HS-27A (cell line): ENCODE measurements at regions not wholly inside any gene's neighbourhood (a gene's known extent, or its start where the extent isn't known, plus 50 kb on each side); places are given as distances from the start of the nearest gene placed in this dataset.
"Not testable (repeated sequence)": the region's sequence is repeated elsewhere in the genome, so short reads cannot be mapped to it uniquely, and the experiment has no call there.

ENCODE experiments used
- DNase-seq: peaks from one replicate; pipeline ENCODE4 v3.0.0-alpha.2; 2012; ENCODE audit warnings: low read depth, missing footprints

- no peak for DNase-seq
These were observed 254.1 kb downstream of the HNMT start for GRCh38 chr2:138218397-138218796.

DNA sequence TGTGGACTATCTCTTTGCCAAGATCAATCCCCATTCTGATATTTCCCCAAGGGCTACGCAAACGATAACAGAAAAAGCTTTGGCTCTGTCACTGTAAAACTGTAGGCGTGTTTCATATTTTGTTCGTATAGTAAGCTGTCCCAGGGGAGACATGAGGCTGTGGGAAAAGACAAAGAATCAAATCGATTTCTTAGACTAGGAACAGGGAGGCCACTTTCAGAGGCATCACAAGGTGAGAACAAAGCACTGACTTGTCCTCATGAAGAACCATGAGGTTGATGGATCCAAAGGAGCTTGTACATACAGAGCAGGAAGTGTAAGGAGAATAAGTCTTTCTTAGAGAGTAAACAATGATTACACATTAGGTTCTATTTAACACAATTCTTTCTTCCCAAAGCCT, 255.7 kb downstream of the HNMT start:
- DNase-seq: no peak

DNA sequence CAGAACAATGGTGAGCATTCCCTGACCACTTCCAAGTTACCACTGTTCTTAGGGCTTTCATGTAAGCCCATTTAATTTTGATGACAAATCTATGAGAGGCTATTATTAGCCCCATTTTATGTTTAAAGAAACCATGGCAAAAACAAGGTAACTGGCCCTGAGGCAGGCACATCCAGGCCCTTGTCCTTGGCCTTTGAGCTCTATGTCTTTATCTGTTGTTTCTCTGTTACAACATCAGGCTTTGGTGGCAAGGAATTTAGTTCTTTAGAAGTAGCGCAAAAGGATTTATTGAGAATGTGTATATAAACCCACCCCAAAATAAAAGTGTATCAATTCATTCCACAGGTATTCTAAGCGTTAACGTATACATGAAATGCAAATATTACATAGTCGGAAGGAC, 257.1 kb downstream of the HNMT start:
- no peak for DNase-seq

DNA sequence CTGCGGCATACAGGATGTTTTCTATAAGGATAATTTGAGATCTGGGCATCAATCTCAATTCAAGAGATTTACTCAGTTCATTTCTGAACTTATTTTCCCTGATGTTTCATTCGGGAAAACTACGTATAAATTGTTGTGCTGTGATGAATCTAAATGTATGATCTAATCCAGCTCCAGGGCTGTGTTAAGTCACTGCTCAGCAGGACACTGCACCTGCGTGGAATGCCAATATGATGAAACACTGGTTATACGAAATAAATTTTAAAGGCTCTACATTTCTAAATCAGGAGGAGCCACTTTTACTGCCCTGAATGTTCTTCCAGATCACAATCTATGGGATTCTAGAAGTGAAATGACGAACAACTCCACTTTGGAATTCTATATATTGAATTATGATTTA, 259.0 kb downstream of the HNMT start:
- no peak for DNase-seq

DNA sequence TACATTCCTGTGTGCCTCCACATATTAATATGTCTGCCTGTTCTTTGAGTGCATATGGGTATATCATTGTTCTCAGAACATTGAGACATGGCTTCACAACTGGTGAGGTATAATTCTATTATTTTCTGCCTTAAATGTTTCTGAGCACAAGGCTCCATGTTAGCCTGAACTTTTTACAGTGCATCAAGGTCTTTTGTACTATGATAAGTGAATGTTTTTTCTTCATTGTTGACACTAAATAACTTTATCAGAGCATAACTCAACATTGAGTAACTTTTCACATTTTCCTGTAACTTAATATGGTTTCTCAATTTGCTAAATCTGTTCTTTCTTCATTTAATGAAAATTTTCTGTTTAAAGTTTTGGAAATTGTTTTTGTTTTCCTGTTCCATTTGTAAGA, 262.9 kb downstream of the HNMT start:
- DNase-seq: no peak

- DNase-seq: no peak
These were observed 263.8 kb downstream of the HNMT start for GRCh38 chr2:138228101-138228500.

DNA sequence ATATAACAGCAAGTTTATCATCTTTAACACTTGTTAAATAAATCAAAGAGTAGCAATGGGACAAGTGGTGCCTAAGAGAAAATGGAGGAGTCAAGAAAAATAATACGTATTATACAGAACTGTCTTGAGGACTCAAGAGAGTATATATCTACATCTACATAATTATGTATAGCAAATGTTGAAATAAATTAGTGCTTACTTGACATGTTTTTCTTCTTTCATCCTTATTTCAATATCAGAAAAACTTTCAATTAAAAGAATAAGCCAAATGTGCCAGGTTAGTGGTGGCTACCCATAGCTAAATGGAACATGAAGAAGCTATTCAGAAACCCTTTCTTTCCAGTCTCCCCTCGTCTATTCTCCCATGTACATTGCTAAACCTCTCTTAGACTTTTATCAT, 267.3 kb upstream of the SPOPL start:
- no peak for DNase-seq

DNA sequence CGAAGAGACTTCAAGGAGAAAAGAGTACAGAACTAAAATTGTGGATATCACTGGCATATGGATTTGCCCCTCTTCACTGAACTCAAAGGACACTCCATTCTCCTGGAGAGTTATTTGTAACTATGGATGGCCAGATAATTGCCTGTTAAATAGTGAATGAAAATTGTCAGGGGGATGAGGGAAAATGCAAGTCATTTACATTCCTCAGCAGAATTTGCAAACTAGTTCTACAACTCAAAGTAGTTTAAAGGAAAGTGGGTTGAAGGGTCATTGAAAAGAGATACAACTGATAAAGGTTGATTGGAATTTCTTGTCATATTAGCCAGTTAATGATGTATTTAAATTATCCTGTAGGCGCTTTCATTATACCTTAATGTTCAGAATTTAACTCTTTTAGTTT, 266.5 kb upstream of the SPOPL start:
- DNase-seq: no peak

- DNase-seq: no peak
These were observed 265.4 kb upstream of the SPOPL start for GRCh38 chr2:138236142-138236541.

GRCh38 chr2:138237667-138238384, 263.7 kb upstream of the SPOPL start:
- no peak for DNase-seq

DNA sequence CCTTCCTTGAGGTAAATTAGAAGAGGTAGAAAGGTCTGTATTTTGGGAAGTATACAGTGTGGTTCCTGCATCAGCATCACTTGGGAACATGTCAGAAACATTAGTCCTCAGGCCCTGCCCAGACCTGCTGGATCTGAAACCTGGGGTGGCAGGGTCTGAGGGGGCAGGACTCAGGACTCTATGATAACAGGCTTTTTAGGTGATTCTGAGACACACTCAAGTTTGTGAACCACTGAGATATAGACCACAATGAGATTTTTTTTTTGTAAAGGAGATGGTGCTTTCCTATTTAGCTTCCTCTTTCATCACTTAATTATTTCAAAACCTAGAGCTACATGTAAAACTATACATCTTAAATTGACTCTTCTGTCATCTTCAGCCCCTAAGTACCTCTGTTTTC, 262.7 kb upstream of the SPOPL start:
- no peak for DNase-seq

- no peak for DNase-seq
These were observed 261.6 kb upstream of the SPOPL start for GRCh38 chr2:138239902-138240491.

- no peak for DNase-seq
These were observed 258.2 kb upstream of the SPOPL start for GRCh38 chr2:138243372-138243771.

DNA sequence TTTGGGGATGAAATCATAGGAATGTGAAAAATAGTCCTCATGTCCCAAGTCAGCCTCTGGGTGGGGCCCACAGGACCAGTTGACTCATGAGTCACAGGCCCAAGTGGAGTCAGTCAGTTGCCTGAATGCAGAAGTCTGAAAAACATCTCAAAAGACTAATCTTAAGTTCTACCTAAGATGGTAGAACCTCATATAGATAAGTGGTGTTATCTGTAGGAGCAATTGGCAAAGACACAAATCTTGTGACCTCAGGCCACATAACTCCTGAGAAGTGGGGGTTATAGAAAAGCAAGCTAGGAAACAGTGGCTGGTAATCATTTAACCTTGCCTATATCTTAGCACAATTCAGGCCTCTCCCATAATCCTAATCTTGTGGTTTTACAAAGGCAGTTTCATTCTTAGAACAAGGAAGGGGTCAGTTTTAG, 257.1 kb upstream of the SPOPL start:
- DNase-seq: peak; percentile 63

GRCh38 chr2:138245310-138245709, 256.3 kb upstream of the SPOPL start:
- DNase-seq: no peak

DNA sequence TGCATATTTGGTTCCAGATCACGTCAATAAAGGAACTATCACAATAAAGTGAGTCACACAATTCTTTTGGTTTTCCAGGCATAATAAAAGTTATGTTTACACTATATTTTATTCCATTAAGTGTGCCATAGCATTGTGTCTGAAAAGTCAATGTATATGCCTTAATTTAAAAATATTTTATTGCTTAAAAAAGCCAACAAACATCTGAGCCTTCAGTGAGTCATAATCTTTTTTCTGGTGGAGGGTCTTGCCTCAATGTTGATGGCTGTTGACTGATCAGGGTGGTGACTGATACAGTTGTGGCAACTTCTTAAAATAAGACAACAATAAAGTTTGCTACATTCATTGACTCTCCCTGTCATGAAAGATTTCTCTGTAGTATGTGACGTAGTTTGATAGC, 254.3 kb upstream of the SPOPL start:
- no peak for DNase-seq

GRCh38 chr2:138249207-138249606, 252.4 kb upstream of the SPOPL start:
- DNase-seq: no peak

DNA sequence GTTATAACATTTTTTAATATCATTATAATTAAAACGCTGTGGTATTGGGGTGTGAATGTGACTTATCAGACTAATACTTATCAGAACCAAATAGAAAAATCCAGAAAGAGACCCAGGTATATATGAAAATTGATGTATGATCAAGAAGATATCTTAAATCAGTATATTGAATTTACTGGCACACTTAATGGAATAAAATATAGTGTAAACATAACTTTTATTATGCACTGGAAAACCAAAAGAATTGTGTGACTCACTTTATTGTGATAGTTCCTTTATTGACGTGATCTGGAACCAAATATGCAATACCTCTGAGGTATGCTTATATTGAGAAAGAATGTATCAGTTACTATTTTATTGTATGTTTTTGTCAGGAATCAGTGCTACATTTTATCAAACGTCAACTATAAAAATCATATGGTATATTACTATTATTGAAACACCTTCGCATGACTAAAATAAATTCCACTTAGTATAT, 250.7 kb upstream of the SPOPL start:
- not testable (repeated sequence) for DNase-seq

- no peak for DNase-seq
These were observed 249.0 kb upstream of the SPOPL start for GRCh38 chr2:138252587-138252986.

GRCh38 chr2:138255670-138256069, 245.9 kb upstream of the SPOPL start:
- no peak for DNase-seq

GRCh38 chr2:138267161-138267901, 234.2 kb upstream of the SPOPL start:
- DNase-seq: peak; percentile 77

DNA sequence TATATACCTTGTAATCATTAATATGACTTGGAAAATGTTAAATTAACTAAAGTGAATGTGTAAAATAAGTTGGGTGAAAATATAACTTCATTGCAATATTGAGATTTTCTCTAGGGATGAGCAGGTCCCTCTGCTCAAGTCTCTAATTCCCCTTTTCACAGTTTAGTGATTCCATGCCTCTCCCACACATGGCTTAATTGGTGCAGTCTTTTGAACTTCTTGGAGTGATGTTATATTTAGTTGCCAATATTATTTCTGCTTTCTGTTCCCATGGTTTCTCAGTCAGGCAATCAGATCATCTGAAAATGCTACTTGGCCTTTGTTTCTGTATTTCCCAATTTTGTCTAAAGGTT, 233.7 kb upstream of the SPOPL start:
- DNase-seq: no peak

GRCh38 chr2:138269765-138270164, 231.8 kb upstream of the SPOPL start:
- DNase-seq: no peak
